Dendritic cell treated with granulocyte-macrophage colony-stimulating factor and Interleukin-4, amounts not matched to agents 40 ng/mL and 50 ng/mL, for 4 days (primary cell): ENCODE measurements at regions not wholly inside any gene's neighbourhood (a gene's known extent, or its start where the extent isn't known, plus 50 kb on each side); places are given as distances from the start of the nearest gene placed in this dataset.

Experiments
- H3K27ac Mint-ChIP-seq: one replicate; pipeline ENCODE4 v1.8.0; 2022; ENCODE audit warnings: mild to moderate bottlenecking, mixed read lengths
- H3K27me3 Mint-ChIP-seq: one replicate; pipeline ENCODE4 v1.8.0; 2022; ENCODE audit warnings: mild to moderate bottlenecking, mixed read lengths
- H3K36me3 Mint-ChIP-seq: one replicate; pipeline ENCODE4 v1.8.0; 2022; ENCODE audit warnings: low read depth, mixed read lengths
- H3K4me1 Mint-ChIP-seq: one replicate; pipeline ENCODE4 v1.8.0; 2022; ENCODE audit warnings: low read depth, mixed read lengths
- H3K4me3 Mint-ChIP-seq: one replicate; pipeline ENCODE4 v1.8.0; 2022; ENCODE audit warnings: mild to moderate bottlenecking, moderate library complexity, mixed read lengths
- H3K9me3 Mint-ChIP-seq: one replicate; pipeline ENCODE4 v1.8.0; 2022; ENCODE audit warnings: mixed read lengths
- intact Hi-C: fragments of 100-400 bp; cut with micrococcal nuclease; formaldehyde crosslinking; loops from one replicate; pipeline ENCODE4 v1.15.0; 2022

- Mint-ChIP-seq H3K4me1 (no peaks in the 10 kb centered on the region), H3K36me3 (no peaks in the 10 kb centered on the region), H3K9me3 (peaks cover 21% of the 10 kb centered on the region), H3K27me3 (no peaks in the 10 kb centered on the region), H3K27ac (no peak overlapping the region), H3K4me3 (no peak overlapping the region)
- intact Hi-C loops: no loop called here
Observed at GRCh38 chr6:125486881-125487280, 185.1 kb upstream of the HDDC2 start.

GRCh38 chr6:125489579-125490285, 188.0 kb upstream of the HDDC2 start:
- Mint-ChIP-seq H3K9me3 (peaks cover 21% of the 10 kb centered on the region), H3K4me1 (no peaks in the 10 kb centered on the region), H3K36me3 (no peaks in the 10 kb centered on the region)

GRCh38 chr6:125491860-125492618, 190.3 kb upstream of the HDDC2 start:
- Mint-ChIP-seq H3K4me1 (no peaks in the 10 kb centered on the region), H3K27ac (no peak overlapping the region), H3K27me3 (no peaks in the 10 kb centered on the region), H3K36me3 (no peaks in the 10 kb centered on the region), H3K9me3 (no peaks in the 10 kb centered on the region), H3K4me3 (no peak overlapping the region)
- intact Hi-C loops: no loop called here

More at GRCh38 chr6:125489579-125490285, 188.0 kb upstream of the HDDC2 start:
- Mint-ChIP-seq H3K27ac (no peak overlapping the region), H3K4me3 (no peak overlapping the region), H3K27me3 (no peaks in the 10 kb centered on the region)
- intact Hi-C loops: no loop called here

- Mint-ChIP-seq H3K4me3 (no peak overlapping the region), H3K27me3 (no peaks in the 10 kb centered on the region), H3K9me3 (no peaks in the 10 kb centered on the region), H3K36me3 (no peaks in the 10 kb centered on the region), H3K27ac (no peak overlapping the region), H3K4me1 (no peaks in the 10 kb centered on the region)
- intact Hi-C loops: no loop called here
Observed at GRCh38 chr6:125498606-125499005, 196.8 kb upstream of the HDDC2 start.

DNA sequence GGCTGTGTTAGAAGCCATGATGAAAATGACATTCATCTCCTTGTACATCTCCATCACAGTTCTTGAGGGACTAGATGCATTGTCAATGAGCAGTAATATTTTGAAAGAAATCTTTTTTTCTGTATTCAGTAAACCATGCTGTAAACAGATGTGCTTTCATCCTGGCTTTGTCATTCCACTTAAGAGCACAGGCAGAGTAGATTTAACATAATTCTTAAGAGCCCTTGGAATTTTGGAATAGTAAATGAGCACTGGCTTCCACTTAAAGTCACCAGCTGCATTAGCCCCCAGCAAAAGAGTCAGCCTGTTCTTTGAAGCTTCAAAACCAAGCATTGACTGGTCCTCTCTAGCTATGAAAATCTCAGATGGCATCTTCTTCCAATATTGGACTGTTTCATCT, 197.8 kb upstream of the HDDC2 start:
- intact Hi-C loops: no loop called here
- H3K4me1 Mint-ChIP-seq: no peaks in the 10 kb centered on the region
- H3K9me3 Mint-ChIP-seq: no peaks in the 10 kb centered on the region

DNA sequence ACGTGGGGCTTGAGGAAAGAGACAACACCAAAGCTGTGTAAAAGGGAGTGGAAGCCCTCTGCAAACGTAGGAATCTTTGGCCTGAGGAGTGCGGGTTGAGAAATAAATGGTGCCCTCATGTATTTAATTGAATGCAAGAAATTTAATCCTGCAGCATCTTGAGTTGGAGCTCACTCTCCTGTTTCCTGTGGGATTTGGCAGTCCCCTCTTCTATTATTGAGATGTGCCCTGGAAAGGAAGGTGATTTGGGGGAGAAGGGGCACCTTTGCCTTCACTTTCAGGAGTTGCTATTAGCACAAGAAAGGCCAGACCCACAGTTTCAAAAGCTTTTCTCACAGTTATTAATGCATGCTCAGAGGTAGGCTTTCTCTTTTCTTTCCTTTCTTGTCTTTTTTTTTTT, 201.4 kb upstream of the HDDC2 start:
- H3K4me3 Mint-ChIP-seq: no peak overlapping the region
- intact Hi-C loops: no loop called here
- H3K4me1 Mint-ChIP-seq: no peaks in the 10 kb centered on the region
- H3K9me3 Mint-ChIP-seq: no peaks in the 10 kb centered on the region
- no peak overlapping the region for H3K27ac Mint-ChIP-seq
- H3K36me3 Mint-ChIP-seq: no peaks in the 10 kb centered on the region
- H3K27me3 Mint-ChIP-seq: no peaks in the 10 kb centered on the region

More for the DNA sequence above, 197.8 kb upstream of the HDDC2 start:
- no peak overlapping the region for H3K27ac Mint-ChIP-seq
- no peaks in the 10 kb centered on the region for H3K27me3 Mint-ChIP-seq
- no peak overlapping the region for H3K4me3 Mint-ChIP-seq
- H3K36me3 Mint-ChIP-seq: no peaks in the 10 kb centered on the region

DNA sequence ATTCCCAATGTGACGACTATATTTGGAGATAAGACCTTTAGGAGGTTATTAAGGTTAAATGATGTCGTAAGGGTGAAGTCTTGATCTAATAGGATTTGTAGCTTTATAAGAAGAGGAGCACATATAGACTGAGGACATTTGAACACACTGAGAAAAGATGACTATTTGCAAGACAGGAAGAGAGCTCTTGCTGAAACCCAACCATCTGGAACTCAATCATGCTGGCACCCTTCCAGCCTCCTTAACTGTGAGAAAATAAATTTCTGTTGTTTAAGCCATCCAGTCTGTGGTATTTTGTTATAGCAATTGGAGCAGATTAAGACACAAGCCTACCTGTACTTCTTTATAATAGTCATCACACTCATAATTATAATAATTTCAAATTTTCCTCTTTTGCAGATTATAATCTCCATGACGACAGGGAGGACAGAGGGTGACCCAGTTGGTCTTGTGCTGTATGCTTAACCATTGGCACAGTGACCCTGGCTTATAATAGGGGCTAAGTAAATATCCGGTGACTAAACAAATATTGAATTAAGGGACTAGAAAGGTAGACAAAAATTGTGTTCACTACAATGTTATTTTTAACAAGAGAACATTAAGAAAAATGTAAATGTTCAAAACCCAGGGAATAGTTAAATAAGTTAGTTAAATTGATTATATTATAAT, 206.4 kb upstream of the HDDC2 start:
- intact Hi-C loops: no loop called here
- Mint-ChIP-seq H3K36me3 (no peaks in the 10 kb centered on the region), H3K4me1 (no peaks in the 10 kb centered on the region), H3K4me3 (no peak overlapping the region), H3K9me3 (no peaks in the 10 kb centered on the region), H3K27ac (no peak overlapping the region), H3K27me3 (no peaks in the 10 kb centered on the region)

DNA sequence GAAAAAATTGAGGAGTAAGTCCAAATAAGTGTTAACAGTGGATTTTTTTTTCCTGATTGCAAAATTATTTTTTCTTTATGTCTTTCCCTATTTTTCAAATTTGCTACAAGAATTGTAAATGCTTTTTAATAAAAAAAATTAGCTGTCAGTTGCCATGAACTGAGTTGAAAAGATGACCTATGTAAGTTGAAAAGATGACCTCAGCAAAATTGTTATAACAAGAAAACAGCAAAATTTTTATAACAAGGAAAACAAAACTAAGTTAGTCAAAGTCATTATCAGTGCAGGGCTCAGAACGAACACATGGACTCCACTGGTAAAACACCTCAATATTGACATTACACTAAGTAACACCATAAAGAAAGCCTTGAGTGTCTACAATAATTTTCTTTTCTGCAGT, 207.0 kb upstream of the HDDC2 start:
- H3K4me1 Mint-ChIP-seq: no peaks in the 10 kb centered on the region
- H3K4me3 Mint-ChIP-seq: no peak overlapping the region
- no peaks in the 10 kb centered on the region for H3K36me3 Mint-ChIP-seq
- no peaks in the 10 kb centered on the region for H3K9me3 Mint-ChIP-seq
- no peak overlapping the region for H3K27ac Mint-ChIP-seq
- H3K27me3 Mint-ChIP-seq: no peaks in the 10 kb centered on the region
- intact Hi-C loops: no loop called here

DNA sequence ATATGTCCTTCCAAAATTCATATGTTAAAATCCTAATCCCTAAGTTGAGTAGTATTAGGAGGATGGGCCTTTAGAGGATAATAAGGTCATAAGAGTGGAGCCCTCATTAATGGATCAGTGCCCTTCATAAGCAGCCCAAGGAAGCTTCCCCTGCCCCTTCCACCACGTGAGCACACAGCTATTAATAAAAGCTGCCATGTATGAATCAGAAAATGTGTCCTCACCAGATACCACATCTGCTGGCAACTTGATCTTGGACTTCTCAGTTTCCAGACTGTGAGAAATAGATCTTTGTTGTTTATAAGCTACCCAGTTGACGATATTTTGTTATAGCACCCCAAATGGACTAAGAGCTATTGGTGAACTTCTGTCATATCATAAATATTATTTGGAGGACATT, 207.7 kb upstream of the HDDC2 start:
- Mint-ChIP-seq H3K9me3 (no peaks in the 10 kb centered on the region), H3K36me3 (no peaks in the 10 kb centered on the region), H3K27ac (no peak overlapping the region), H3K4me1 (no peaks in the 10 kb centered on the region), H3K27me3 (no peaks in the 10 kb centered on the region), H3K4me3 (no peak overlapping the region)
- intact Hi-C loops: no loop called here

- H3K27ac Mint-ChIP-seq: no peak overlapping the region
- H3K4me3 Mint-ChIP-seq: no peak overlapping the region
- intact Hi-C loops: no loop called here
Observed at GRCh38 chr6:125510405-125510804, 208.6 kb upstream of the HDDC2 start.

GRCh38 chr6:125511809-125512396, 210.1 kb upstream of the HDDC2 start:
- H3K9me3 Mint-ChIP-seq: no peaks in the 10 kb centered on the region
- no peaks in the 10 kb centered on the region for H3K4me1 Mint-ChIP-seq
- intact Hi-C loops: no loop called here
- no peak overlapping the region for H3K27ac Mint-ChIP-seq
- H3K27me3 Mint-ChIP-seq: no peaks in the 10 kb centered on the region
- H3K4me3 Mint-ChIP-seq: no peak overlapping the region
- H3K36me3 Mint-ChIP-seq: no peaks in the 10 kb centered on the region

More at GRCh38 chr6:125510405-125510804, 208.6 kb upstream of the HDDC2 start:
- no peaks in the 10 kb centered on the region for H3K27me3 Mint-ChIP-seq
- H3K9me3 Mint-ChIP-seq: no peaks in the 10 kb centered on the region
- no peaks in the 10 kb centered on the region for H3K4me1 Mint-ChIP-seq
- H3K36me3 Mint-ChIP-seq: no peaks in the 10 kb centered on the region

DNA sequence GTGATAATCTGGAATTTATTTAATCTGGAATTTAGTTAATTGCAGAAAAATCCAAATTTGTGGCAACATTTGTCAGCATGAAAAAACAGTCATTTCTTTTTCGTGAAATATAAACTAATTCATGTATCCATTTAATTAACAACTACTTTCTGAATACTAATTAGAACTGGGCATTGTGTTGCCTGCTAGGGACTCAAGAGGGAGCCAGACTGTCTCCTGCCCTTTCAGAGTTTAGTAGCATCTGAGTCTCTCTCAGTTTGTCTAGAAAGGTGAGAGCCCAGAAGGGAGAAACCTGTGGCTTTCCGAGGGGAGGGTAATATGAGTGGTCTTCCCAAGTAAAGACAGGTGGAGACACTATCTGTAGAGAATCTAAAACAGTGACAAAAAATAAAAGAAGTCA, 210.9 kb upstream of the HDDC2 start:
- intact Hi-C loops: no loop called here
- Mint-ChIP-seq H3K9me3 (no peaks in the 10 kb centered on the region), H3K36me3 (no peaks in the 10 kb centered on the region), H3K27ac (no peak overlapping the region), H3K27me3 (no peaks in the 10 kb centered on the region), H3K4me3 (no peak overlapping the region), H3K4me1 (no peaks in the 10 kb centered on the region)

DNA sequence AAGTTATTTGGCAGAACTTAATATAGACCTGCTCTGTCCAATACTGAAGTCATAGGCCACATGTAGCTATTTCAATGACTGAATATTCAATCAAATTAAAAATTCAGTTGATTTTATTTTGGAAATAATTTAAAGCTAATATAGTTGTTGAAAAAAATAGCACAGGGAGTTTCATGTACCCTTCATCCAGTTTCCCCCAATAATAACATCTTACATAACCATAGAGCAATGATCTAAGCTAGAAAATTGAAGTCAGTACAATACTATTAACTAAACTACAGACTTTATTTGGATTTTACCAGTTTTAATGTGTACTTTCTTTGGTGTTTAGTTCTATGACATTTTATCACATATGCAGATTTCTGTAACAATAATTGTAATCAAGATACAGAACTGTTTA, 212.2 kb upstream of the HDDC2 start:
- Mint-ChIP-seq H3K27me3 (no peaks in the 10 kb centered on the region), H3K4me3 (no peak overlapping the region), H3K4me1 (no peaks in the 10 kb centered on the region), H3K36me3 (no peaks in the 10 kb centered on the region), H3K27ac (no peak overlapping the region), H3K9me3 (no peaks in the 10 kb centered on the region)
- intact Hi-C loops: no loop called here

GRCh38 chr6:125516644-125517043, 214.9 kb upstream of the HDDC2 start:
- H3K27me3 Mint-ChIP-seq: no peaks in the 10 kb centered on the region
- no peak overlapping the region for H3K4me3 Mint-ChIP-seq
- H3K9me3 Mint-ChIP-seq: no peaks in the 10 kb centered on the region
- no peaks in the 10 kb centered on the region for H3K36me3 Mint-ChIP-seq
- H3K4me1 Mint-ChIP-seq: no peaks in the 10 kb centered on the region
- no peak overlapping the region for H3K27ac Mint-ChIP-seq
- intact Hi-C loops: no loop called here
